GM12872 (cell line): ENCODE measurements at regions not wholly inside any gene's neighbourhood (a gene's known extent, or its start where the extent isn't known, plus 50 kb on each side); places are given as distances from the start of the nearest gene placed in this dataset.

ENCODE experiments used
- TF ChIP-seq, protein P1 (sequence below): IDR thresholded peaks from 3 replicates; pipeline ENCODE4 v1.5.1; 2011; ENCODE audit warnings: low read depth, mild to moderate bottlenecking, low read length, moderate library complexity; ENCODE audit not compliant: insufficient read depth

DNA sequence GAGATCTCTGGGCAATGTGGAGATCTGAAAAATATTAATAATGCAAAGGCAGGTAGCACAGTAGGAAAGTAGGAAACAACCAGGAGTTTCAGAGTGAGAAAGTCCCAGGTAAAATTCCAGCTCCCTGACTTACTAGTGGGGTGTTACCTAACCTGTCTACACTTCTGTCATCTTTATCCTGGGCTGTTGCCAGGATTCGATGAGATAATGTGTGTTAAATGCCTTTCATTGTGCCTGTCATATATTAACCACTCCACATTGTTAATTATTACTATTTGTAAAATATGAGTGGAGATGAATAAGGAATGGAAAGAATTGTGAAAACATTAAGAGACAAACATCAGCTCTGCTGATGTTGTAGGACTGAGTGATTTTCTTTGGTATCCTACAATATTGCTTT lies 50.0 kb upstream of the FRMD4A start:
- TF ChIP-seq, protein P1, sequence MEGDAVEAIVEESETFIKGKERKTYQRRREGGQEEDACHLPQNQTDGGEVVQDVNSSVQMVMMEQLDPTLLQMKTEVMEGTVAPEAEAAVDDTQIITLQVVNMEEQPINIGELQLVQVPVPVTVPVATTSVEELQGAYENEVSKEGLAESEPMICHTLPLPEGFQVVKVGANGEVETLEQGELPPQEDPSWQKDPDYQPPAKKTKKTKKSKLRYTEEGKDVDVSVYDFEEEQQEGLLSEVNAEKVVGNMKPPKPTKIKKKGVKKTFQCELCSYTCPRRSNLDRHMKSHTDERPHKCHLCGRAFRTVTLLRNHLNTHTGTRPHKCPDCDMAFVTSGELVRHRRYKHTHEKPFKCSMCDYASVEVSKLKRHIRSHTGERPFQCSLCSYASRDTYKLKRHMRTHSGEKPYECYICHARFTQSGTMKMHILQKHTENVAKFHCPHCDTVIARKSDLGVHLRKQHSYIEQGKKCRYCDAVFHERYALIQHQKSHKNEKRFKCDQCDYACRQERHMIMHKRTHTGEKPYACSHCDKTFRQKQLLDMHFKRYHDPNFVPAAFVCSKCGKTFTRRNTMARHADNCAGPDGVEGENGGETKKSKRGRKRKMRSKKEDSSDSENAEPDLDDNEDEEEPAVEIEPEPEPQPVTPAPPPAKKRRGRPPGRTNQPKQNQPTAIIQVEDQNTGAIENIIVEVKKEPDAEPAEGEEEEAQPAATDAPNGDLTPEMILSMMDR, result no peak
